PFSK-1 (cell line): ENCODE measurements at regions not wholly inside any gene's neighbourhood (a gene's known extent, or its start where the extent isn't known, plus 50 kb on each side); places are given as distances from the start of the nearest gene placed in this dataset.

Source experiments
- FOXP2 ChIP-seq: optimal IDR thresholded peaks from 2 replicates; pipeline ENCODE3; 2011; ENCODE audit warnings: borderline replicate concordance, control low read depth, inconsistent platforms; ENCODE audit not compliant: insufficient read depth; ENCODE audit errors: extremely low read length, extremely low read depth
- POLR2AphosphoS5 ChIP-seq: IDR thresholded peaks from 2 replicates; pipeline ENCODE4 v1.6.1; 2012; ENCODE audit warnings: low read depth, mild to moderate bottlenecking, control low read depth, low read length, moderate library complexity
- REST ChIP-seq, 2 experiments: IDR thresholded peaks; 2 replicates each; pipeline versions ENCODE4 v1.6.1 to v1.8.0; 2011 to 2012; ENCODE audit warnings: low read depth in 2 of 2, low read length in 2 of 2, control low read depth in 1 of 2, inconsistent platforms in 1 of 2, mild to moderate bottlenecking in 1 of 2, moderate library complexity in 1 of 2; ENCODE audit not compliant: insufficient read depth in 1 of 2
- SIN3A ChIP-seq: IDR thresholded peaks from 2 replicates; pipeline ENCODE4 v1.6.1; 2012; ENCODE audit warnings: mild to moderate bottlenecking, low read length, moderate library complexity, borderline replicate concordance; ENCODE audit not compliant: insufficient read depth
- TAF1 ChIP-seq: IDR thresholded peaks from 2 replicates; pipeline ENCODE4 v1.6.1; 2012; ENCODE audit warnings: low read length, control low read depth, borderline replicate concordance; ENCODE audit not compliant: insufficient read depth

GRCh38 chr7:25308246-25308645 is 80.0 kb upstream of the NPVF start:
- TF ChIP-seq REST (IDR thresholded peaks at IDR 0.05; ENCODE audit: insufficient read depth in 1 of 2, low read depth in 2 of 2, low read length in 2 of 2) (no peak), FOXP2 (no peak), TAF1 (no peak), POLR2AphosphoS5 (no peak), SIN3A (no peak)

DNA sequence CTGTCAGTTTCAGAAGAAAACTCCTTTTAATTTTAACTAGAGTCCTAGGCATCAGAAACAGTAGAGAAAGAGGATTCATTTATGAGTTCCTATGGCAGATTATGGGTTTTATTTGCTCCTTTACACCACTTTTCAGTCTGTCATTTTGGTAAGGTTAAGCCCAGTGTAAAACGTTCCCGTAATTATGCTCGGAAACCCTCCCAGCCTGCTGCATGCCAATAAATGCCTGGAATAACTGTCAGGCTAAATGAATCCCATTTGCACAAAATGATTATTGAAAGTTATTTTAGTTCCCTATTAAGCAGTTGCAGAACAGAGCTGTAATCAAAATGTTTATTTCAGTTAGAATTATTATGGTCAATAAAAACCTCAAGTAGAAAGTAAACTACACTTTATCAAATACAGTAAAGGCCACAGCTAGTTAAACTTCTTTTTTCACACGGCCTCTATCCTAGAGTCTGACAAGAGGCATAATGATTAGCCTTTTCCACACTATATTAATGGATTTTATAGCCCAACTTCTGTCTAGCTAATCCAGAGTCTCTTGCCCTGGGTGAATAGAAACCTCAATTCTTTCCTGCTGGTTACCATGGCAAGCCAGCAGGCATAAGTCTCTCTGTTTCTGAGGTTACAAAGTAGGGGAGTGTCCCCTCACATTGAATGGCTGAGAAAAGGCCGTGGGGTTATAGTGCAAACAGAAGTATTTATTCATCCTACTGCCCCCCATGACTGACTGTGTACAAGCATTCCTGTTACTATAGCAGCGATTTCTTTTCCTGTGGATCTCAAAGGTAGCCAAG is 80.8 kb upstream of the NPVF start:
- TF ChIP-seq REST (IDR thresholded peaks at IDR 0.05; ENCODE audit: insufficient read depth in 1 of 2, low read depth in 2 of 2, low read length in 2 of 2): no peak
- TF ChIP-seq TAF1: no peak
- no peak for TF ChIP-seq FOXP2
- TF ChIP-seq SIN3A: no peak
- TF ChIP-seq POLR2AphosphoS5: no peak

DNA sequence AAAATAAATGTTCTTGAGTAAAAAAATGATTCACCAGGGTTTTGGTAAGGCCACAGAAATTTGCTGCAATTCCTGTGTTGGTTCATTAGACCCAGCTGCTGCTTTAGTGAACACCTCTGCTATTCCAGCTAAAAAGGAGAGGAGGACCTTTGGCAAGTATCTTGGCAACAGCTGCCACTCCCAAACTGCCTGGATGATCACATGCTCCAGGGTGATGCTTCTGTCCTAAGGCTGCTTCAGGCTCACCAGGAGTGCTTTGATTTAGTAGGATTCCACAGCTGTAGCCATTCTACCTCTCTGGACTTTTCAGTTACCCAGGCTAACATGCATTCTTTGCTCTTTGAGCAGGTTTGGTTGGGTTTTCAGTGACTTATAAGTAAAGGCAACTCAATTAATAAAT is 82.6 kb upstream of the NPVF start:
- TF ChIP-seq POLR2AphosphoS5 (no peak), TAF1 (no peak)

- TF ChIP-seq FOXP2: no peak
- TF ChIP-seq TAF1: no peak
These were observed 83.1 kb upstream of the NPVF start for GRCh38 chr7:25311346-25311745.

GRCh38 chr7:25312968-25313367 is 84.7 kb upstream of the NPVF start:
- TF ChIP-seq FOXP2: no peak
- TF ChIP-seq SIN3A: no peak
- no peak for TF ChIP-seq POLR2AphosphoS5
- TF ChIP-seq REST (IDR thresholded peaks at IDR 0.05; ENCODE audit: insufficient read depth in 1 of 2, low read depth in 2 of 2, low read length in 2 of 2): no peak
- no peak for TF ChIP-seq TAF1

DNA sequence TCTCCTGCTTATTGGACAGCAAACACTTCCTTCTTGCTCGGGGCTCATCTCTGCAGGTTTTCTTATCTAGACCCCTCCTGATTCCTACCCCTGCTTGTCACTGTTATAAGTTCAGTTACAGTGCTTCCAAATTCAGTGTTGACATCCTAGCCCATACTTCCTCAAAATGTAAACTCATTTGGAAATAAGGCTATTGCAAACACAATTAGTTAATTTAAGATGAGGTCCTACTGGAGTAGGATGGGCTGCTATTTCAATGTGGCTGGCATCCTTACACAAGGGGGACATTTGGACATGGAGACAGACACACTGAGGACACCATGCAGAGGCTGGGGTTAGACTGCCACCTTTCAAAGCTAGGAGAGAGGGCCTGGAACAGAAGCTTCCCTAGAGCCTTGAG is 85.2 kb upstream of the NPVF start:
- TF ChIP-seq POLR2AphosphoS5 (no peak), SIN3A (no peak), FOXP2 (no peak), REST (IDR thresholded peaks at IDR 0.05; ENCODE audit: insufficient read depth in 1 of 2, low read depth in 2 of 2, low read length in 2 of 2) (no peak), TAF1 (no peak)
